Lower lobe of right lung (tissue), 2 donors: ENCODE measurements at regions not wholly inside any gene's neighbourhood (a gene's known extent, or its start where the extent isn't known, plus 50 kb on each side); places are given as distances from the start of the nearest gene placed in this dataset.

Source experiments
- ATAC-seq, 2 donors: fragments of 200-7000 bp; cut with Tn5 transposase; one replicate each; pipeline ENCODE4 v1.9.1; 2020 to 2022; ENCODE audit warnings: mild to moderate bottlenecking in 2 of 2, moderate library complexity in 2 of 2
- DNase-seq: peaks from one replicate; pipeline ENCODE4 v3.0.0-alpha.2; 2020
- H3K27ac ChIP-seq: fragments of 200-600 bp; one replicate; pipeline ENCODE4 v1.8.0; 2022
- H3K27me3 ChIP-seq: fragments of 200-600 bp; one replicate; pipeline ENCODE4 v1.8.0; 2022; ENCODE audit warnings: low read depth
- H3K36me3 ChIP-seq: fragments of 200-600 bp; one replicate; pipeline ENCODE4 v1.8.0; 2022; ENCODE audit warnings: mild to moderate bottlenecking
- H3K4me1 ChIP-seq: fragments of 200-600 bp; one replicate; pipeline ENCODE4 v1.8.0; 2022
- H3K4me3 ChIP-seq: fragments of 200-600 bp; one replicate; pipeline ENCODE4 v1.8.0; 2022; ENCODE audit warnings: mild to moderate bottlenecking
- H3K9me3 ChIP-seq: fragments of 200-600 bp; one replicate; pipeline ENCODE4 v1.8.0; 2022
- intact Hi-C: fragments of 100-400 bp; cut with DNase I; formaldehyde crosslinking; loops from one replicate; pipeline ENCODE4 v1.11.0; 2022
- TF ChIP-seq, protein P1 (sequence below): fragments of 200-600 bp; IDR thresholded peaks from one replicate; pipeline ENCODE4 v1.8.0; 2022; ENCODE audit warnings: antibody characterized with exemption, mild to moderate bottlenecking
- donor health status: DM: no; HTN: yes; CAD: no; lungs with severe emphysema.

DNA sequence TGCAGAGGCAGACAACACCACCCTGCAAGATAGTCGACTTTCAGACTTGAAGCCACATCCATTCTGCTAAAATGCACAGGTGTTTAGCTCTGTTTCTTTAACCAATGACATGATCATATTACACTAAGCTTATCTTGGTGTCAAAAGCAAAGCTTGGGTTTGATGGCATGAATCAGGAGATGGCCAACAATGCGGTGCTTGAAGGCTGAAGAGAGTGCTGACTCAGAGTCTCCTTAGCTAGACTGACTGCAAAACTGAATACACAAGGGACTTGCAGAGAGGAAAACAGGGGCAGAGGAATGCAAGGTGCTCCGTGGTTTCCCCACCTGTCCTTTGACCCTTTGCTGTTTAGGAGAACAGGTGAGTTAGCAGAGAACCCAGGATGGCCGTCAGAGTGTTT is 262.6 kb downstream of the SIPA1L2 start:
- Histone ChIP-seq H3K27ac (no peak overlapping the region), H3K36me3 (no peaks in the 10 kb centered on the region), H3K27me3 (no peaks in the 10 kb centered on the region), H3K4me1 (no peaks in the 10 kb centered on the region), H3K9me3 (no peaks in the 10 kb centered on the region), H3K4me3 (no peak overlapping the region)
- TF ChIP-seq, protein P1, sequence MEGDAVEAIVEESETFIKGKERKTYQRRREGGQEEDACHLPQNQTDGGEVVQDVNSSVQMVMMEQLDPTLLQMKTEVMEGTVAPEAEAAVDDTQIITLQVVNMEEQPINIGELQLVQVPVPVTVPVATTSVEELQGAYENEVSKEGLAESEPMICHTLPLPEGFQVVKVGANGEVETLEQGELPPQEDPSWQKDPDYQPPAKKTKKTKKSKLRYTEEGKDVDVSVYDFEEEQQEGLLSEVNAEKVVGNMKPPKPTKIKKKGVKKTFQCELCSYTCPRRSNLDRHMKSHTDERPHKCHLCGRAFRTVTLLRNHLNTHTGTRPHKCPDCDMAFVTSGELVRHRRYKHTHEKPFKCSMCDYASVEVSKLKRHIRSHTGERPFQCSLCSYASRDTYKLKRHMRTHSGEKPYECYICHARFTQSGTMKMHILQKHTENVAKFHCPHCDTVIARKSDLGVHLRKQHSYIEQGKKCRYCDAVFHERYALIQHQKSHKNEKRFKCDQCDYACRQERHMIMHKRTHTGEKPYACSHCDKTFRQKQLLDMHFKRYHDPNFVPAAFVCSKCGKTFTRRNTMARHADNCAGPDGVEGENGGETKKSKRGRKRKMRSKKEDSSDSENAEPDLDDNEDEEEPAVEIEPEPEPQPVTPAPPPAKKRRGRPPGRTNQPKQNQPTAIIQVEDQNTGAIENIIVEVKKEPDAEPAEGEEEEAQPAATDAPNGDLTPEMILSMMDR: no peak
- no peak for ATAC-seq
- intact Hi-C loops: no loop called here
- DNase-seq: no peak

DNA sequence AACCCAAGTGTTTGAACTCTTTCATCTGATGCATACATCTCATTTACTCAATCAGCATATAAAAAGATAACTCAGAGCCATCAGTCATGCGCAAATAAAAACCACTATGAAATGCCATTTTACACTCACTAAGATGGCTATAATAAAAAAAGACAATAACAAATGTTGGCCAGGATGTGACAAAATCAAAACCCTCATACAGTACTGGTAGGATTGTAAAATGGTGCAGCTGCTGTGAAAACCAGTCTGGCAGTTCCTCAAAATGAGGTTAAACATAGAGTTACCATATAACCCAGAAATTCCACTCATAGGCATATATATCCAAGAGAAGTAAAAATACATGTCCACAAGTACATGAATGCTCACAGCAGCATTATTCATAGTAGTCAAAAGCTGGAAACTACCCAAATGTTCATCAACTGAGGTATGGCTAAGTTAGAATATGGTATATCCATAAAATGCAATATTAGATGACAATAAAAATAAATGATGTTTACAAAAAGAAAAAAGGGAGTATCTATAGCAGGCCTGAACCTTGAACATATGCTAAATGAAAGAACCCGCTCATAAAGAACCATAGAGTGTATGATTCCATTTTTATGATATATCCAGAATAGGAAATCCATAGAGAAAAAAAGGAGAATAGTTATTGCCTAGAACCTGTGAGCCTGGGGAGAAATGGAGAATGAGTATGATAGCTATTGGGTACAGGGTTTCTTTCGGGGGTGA is 265.1 kb downstream of the SIPA1L2 start:
- TF ChIP-seq, protein P1: no peak

DNA sequence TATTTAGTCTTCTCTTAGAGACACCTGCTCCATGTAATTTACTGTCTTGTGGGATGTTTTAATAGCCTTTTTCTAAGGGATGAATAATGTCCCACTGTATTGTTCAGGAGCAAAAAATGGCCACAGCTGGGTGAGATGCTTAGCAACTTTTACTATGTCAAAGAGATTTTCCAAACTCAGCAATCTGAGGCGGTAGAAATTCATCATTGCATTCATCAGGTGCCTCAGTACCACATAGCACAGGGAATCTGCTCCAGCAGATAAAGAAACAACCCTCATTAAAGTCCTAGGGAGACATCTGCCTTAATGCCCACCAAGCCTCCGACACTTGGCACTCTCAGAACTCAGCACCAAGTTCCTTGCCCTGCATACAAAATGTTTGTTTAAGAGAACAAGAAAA is 266.9 kb downstream of the SIPA1L2 start:
- ATAC-seq (no peak), DNase-seq (no peak)
- intact Hi-C loops: no loop called here
- Histone ChIP-seq H3K27me3 (no peaks in the 10 kb centered on the region), H3K36me3 (no peaks in the 10 kb centered on the region), H3K27ac (no peak overlapping the region), H3K4me1 (no peaks in the 10 kb centered on the region), H3K9me3 (no peaks in the 10 kb centered on the region), H3K4me3 (no peak overlapping the region)
- TF ChIP-seq, protein P1: no peak

More for the DNA sequence above, 265.1 kb downstream of the SIPA1L2 start:
- DNase-seq: no peak
- ATAC-seq: no peak
- intact Hi-C loops: no loop called here
- H3K27ac ChIP-seq: no peak overlapping the region
- no peaks in the 10 kb centered on the region for H3K36me3 ChIP-seq
- H3K4me3 ChIP-seq: no peak overlapping the region
- H3K4me1 ChIP-seq: no peaks in the 10 kb centered on the region
- no peaks in the 10 kb centered on the region for H3K9me3 ChIP-seq
- no peaks in the 10 kb centered on the region for H3K27me3 ChIP-seq

DNA sequence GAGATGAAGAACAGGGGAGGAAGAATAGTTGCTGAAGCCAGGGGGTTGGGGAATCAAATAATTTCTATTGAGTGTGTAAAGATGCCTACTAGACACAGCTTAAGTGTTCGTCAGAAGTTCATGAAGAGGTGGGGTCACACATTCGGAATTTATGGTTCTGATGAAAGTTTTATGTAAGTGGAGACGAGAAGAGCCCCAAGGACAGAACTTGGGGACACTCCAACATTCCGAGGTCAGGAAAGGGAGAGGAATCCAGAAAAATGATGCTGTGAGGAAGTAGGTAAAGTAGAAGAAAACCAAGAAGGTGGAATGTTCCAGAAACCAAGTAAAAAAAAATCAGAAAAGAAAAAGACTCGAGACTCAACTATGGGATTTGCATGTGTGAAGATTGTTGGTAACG is 272.5 kb downstream of the SIPA1L2 start:
- DNase-seq (no peak), ATAC-seq (no peak)
- intact Hi-C loops: no loop called here
- Histone ChIP-seq H3K4me1 (no peaks in the 10 kb centered on the region), H3K27me3 (no peaks in the 10 kb centered on the region), H3K27ac (no peak overlapping the region), H3K9me3 (no peaks in the 10 kb centered on the region), H3K4me3 (no peak overlapping the region), H3K36me3 (no peaks in the 10 kb centered on the region)
- TF ChIP-seq, protein P1: no peak

DNA sequence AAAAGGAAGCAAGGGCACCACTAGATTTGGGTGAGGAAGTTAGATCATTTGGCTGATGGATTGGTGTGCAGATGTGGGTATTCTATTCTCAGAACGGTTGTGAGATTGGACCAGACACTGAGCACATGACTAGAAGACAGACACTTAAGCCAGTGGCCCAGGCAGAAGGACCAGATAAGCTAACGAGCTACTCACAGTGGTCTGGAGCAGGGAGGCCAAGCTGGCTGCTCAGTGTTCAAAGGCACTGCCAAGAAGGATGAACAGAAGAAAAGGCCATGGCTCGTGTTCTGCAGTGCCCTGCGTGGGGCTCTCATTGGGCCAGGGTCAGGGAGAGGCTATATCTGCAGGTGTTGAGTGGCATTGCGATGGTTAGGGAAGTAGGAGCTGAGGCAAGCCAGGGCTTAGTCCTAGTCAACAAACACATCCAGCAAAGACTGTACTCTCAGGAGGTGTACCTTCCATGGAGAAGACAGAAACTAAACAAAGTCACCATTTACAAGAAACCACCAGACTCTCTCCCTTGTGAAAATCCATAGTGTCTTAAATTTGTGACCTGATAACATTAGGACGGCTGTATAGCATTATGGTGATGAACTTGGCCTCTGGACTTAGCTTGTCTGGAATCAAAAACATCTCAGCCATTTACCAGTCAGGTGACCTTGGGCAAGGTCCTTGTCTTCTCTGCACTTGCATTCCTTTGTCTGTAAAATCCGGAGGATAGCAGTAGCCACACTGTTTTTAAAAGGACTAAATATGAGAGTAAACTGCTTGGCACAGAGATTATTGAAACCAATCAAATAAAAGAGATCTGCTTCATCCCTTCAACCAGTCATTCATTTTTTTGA is 274.5 kb downstream of the SIPA1L2 start:
- no peaks in the 10 kb centered on the region for H3K9me3 ChIP-seq
- intact Hi-C loops: no loop called here
- H3K36me3 ChIP-seq: no peaks in the 10 kb centered on the region
- H3K27me3 ChIP-seq: no peaks in the 10 kb centered on the region
- no peak overlapping the region for H3K27ac ChIP-seq
- TF ChIP-seq, protein P1: no peak
- ATAC-seq: peak in 1 of 2 donors; percentile 15
- DNase-seq: no peak
- no peak overlapping the region for H3K4me3 ChIP-seq
- H3K4me1 ChIP-seq: no peaks in the 10 kb centered on the region
